GM12878 (cell line): ENCODE measurements at regions not wholly inside any gene's neighbourhood (a gene's known extent, or its start where the extent isn't known, plus 50 kb on each side); places are given as distances from the start of the nearest gene placed in this dataset.

Source experiments
- ATAC-seq: fragments of 200-7000 bp; cut with Tn5 transposase; 3 replicates; pipeline ENCODE4 v1.9.1; 2020; ENCODE audit warnings: mild to moderate bottlenecking, moderate library complexity
- BruUV-seq: library from RNA; stranded (reverse); fragments of 400-500 nt; replicated peaks from 2 replicates; lab custom pipeline; 2021; lab: Mats Ljungman, UMichigan
- CTCF ChIA-PET: fragments of 300-600 bp; sonication (Branson Sonifier 250); formaldehyde crosslinking; extraction: SDS; loops from one replicate; lab custom pipeline; 2021; ENCODE audit warnings: inconsistent platforms; lab: Yijun Ruan, JAX
- POLR2A ChIA-PET: fragments of 350-600 bp; formaldehyde crosslinking; extraction: SDS; loops from one replicate; lab custom pipeline; 2021; ENCODE audit warnings: inconsistent platforms; lab: Charles Lee
- RAD21 ChIA-PET: fragments of 300-600 bp; sonication (Branson Sonifier 250); formaldehyde crosslinking; loops from one replicate; lab custom pipeline; 2023; ENCODE audit warnings: antibody characterized with exemption; ENCODE audit not compliant: unreplicated experiment; lab: Charles Lee
- SMC1A ChIA-PET: fragments of 300-600 bp; sonication (Branson Sonifier 250); formaldehyde crosslinking; loops from one replicate; lab custom pipeline; 2023; ENCODE audit not compliant: unreplicated experiment, uncharacterized antibody; lab: Charles Lee
- DNase-seq: peaks from one replicate; pipeline ENCODE4 v3.0.0-alpha.2; 2011; ENCODE audit warnings: low read depth, low spot score
- FAIRE-seq: peaks from 3 replicates; lab custom pipeline; 2011; peaks lifted over from hg19 to GRCh38; lab: Jason Lieb, UNC
- H2AFZ ChIP-seq: 2 replicates; pipeline ENCODE4 v1.6.0; 2011; ENCODE audit warnings: low read depth, low read length, control low read depth; ENCODE audit not compliant: control insufficient read depth
- H3K27ac ChIP-seq: 2 replicates; pipeline ENCODE4 v1.5.1; 2011; ENCODE audit warnings: control low read depth; ENCODE audit not compliant: control insufficient read depth, insufficient read depth
- H3K27me3 ChIP-seq, 2 experiments: replicated peaks in 1 of 2; 2 replicates each; pipeline versions ENCODE4 v1.6.0 to v1.6.1; 2011; ENCODE audit warnings: low read length in 1 of 2; ENCODE audit not compliant: control insufficient read depth in 2 of 2, insufficient read depth in 2 of 2
- H3K36me3 ChIP-seq, 2 experiments: 2 replicates each; pipeline ENCODE4 v1.5.1; 2011; ENCODE audit warnings: low read length in 1 of 2; ENCODE audit not compliant: control insufficient read depth in 2 of 2, insufficient read depth in 2 of 2
- H3K4me1 ChIP-seq: 2 replicates; pipeline ENCODE4 v1.6.1; 2011; ENCODE audit warnings: mild to moderate bottlenecking, low read length, moderate library complexity, mixed read lengths; ENCODE audit not compliant: control insufficient read depth, insufficient read depth
- H3K4me2 ChIP-seq: 2 replicates; pipeline ENCODE4 v1.6.0; 2011; ENCODE audit warnings: control low read depth; ENCODE audit not compliant: control insufficient read depth, insufficient read depth
- H3K4me3 ChIP-seq: fragments of 200-600 bp; sonication (generic); 2 replicates; pipeline ENCODE4 v1.5.1; 2016
- H3K79me2 ChIP-seq: 2 replicates; pipeline ENCODE4 v1.6.0; 2011; ENCODE audit warnings: low read length; ENCODE audit not compliant: control insufficient read depth, insufficient read depth
- H3K9ac ChIP-seq: 2 replicates; pipeline ENCODE4 v1.8.0; 2011; ENCODE audit warnings: low read length, control low read depth, mixed read lengths; ENCODE audit not compliant: control insufficient read depth, insufficient read depth
- H3K9me3 ChIP-seq: replicated peaks from 3 replicates; pipeline ENCODE4 v1.5.1; 2011; ENCODE audit warnings: mild to moderate bottlenecking, low read length; ENCODE audit not compliant: control insufficient read depth, insufficient read depth
- H4K20me1 ChIP-seq: 2 replicates; pipeline ENCODE4 v1.6.0; 2011; ENCODE audit not compliant: control insufficient read depth, insufficient read depth
- BCL11A ChIP-seq: IDR thresholded peaks from 2 replicates; pipeline ENCODE4 v1.6.1; 2011; ENCODE audit warnings: low read depth, low read length
- BCL3 ChIP-seq: IDR thresholded peaks from 2 replicates; pipeline ENCODE4 v1.6.1; 2011; ENCODE audit warnings: borderline replicate concordance, low read depth, mild to moderate bottlenecking, moderate library complexity, low read length; ENCODE audit not compliant: insufficient read depth, poor library complexity, severe bottlenecking
- BCLAF1 ChIP-seq: fragments of 450-650 bp; IDR thresholded peaks from 2 replicates; pipeline ENCODE4 v1.6.1; 2017; ENCODE audit warnings: antibody characterized with exemption, mild to moderate bottlenecking, moderate library complexity
- CHD4 ChIP-seq: fragments of 200-600 bp; sonication (generic); IDR thresholded peaks from 2 replicates; pipeline ENCODE4 v1.6.1; 2016; ENCODE audit warnings: mild to moderate bottlenecking
- CREB1 ChIP-seq: IDR thresholded peaks from 2 replicates; pipeline ENCODE4 v1.6.1; 2012; ENCODE audit warnings: low read depth, mild to moderate bottlenecking, inconsistent platforms
- KLF5 ChIP-seq: fragments of 450-650 bp; IDR thresholded peaks from 2 replicates; pipeline ENCODE4 v1.6.1; 2014; ENCODE audit warnings: mild to moderate bottlenecking; ENCODE audit not compliant: partially characterized antibody
- PAX5 ChIP-seq: IDR thresholded peaks from 2 replicates; pipeline ENCODE4 v1.6.1; 2011; ENCODE audit warnings: low read depth, low read length, borderline replicate concordance
- RAD21 ChIP-seq: IDR thresholded peaks from 2 replicates; pipeline ENCODE4 v1.6.1; 2011; ENCODE audit warnings: mild to moderate bottlenecking, low read depth, low read length, moderate library complexity; ENCODE audit not compliant: insufficient read depth
- RUNX3 ChIP-seq: IDR thresholded peaks from 2 replicates; pipeline ENCODE4 v1.6.1; 2012; ENCODE audit warnings: low read length, inconsistent platforms
- TAF1 ChIP-seq: IDR thresholded peaks from 2 replicates; pipeline ENCODE4 v1.6.1; 2011; ENCODE audit warnings: mild to moderate bottlenecking, low read depth, low read length, borderline replicate concordance
- ZBED1 ChIP-seq: IDR thresholded peaks from 2 replicates; pipeline ENCODE4 v1.6.1; 2016; ENCODE audit warnings: borderline replicate concordance
- ZNF384 ChIP-seq: IDR thresholded peaks from 2 replicates; pipeline ENCODE4 v1.6.1; 2012; ENCODE audit warnings: low read depth, mild to moderate bottlenecking, low read length, improper control_type of control experiment, borderline replicate concordance
- WGBS: methylation state at CpG from one replicate; pipeline ENCODE4 v1.1.6; 2016; ENCODE audit warnings: low lambda C conversion rate; ENCODE audit not compliant: insufficient replicate concordance, insufficient coverage; ENCODE audit errors: missing lambda C conversion rate; 5-methylcytosine and 5-hydroxymethylcytosine counted together
- in situ Hi-C: fragments of 300-500 bp; cut with MboI; formaldehyde crosslinking; loops from 9 replicates; pipeline ENCODE4 v1.14.3; 2018; ENCODE audit warnings: mixed read lengths
- intact Hi-C: fragments of 100-400 bp; cut with micrococcal nuclease; formaldehyde crosslinking; loops from one replicate; pipeline ENCODE4 v1.14.2; 2022; ENCODE audit not compliant: unreplicated experiment

- Histone ChIP-seq H3K36me3 (no peaks in the 10 kb centered on the region), H3K27me3 (no peaks in the 10 kb centered on the region), H3K27ac (no peak overlapping the region), H2AFZ (no peak overlapping the region), H3K9me3 (no peaks in the 10 kb centered on the region), H4K20me1 (no peaks in the 10 kb centered on the region), H3K4me1 (no peaks in the 10 kb centered on the region), H3K4me3 (no peak overlapping the region), H3K4me2 (no peak overlapping the region), H3K9ac (no peak overlapping the region), H3K79me2 (no peaks in the 10 kb centered on the region)
- FAIRE-seq, result no peak
- RAD21 ChIA-PET, result no interaction called here
- CTCF ChIA-PET, result no interaction called here
- SMC1A ChIA-PET, result interaction anchor here (0.9 kb wide), 1 partner anchor 9 kb away, joined by 3 read pairs; no protein-coding TSS in a partner anchor
- in situ Hi-C loops, result no loop called here
- ATAC-seq, result no peak
- no TSS peak for BruUV-seq
- TF ChIP-seq PAX5, result no peak
- POLR2A ChIA-PET, result no interaction called here
- WGBS, result 88% methylated on average over 1 of the region's 1 CpG
- DNase-seq, result no peak
- intact Hi-C loops, result no loop called here
These were observed 439.2 kb downstream of the DNAH5 start for GRCh38 chr5:13505326-13505725.

GRCh38 chr5:13503017-13503416, 441.5 kb downstream of the DNAH5 start:
- no peak for DNase-seq
- Histone ChIP-seq H3K9ac (no peak overlapping the region), H3K4me2 (no peak overlapping the region), H3K9me3 (no peaks in the 10 kb centered on the region), H3K27ac (no peak overlapping the region), H3K79me2 (no peaks in the 10 kb centered on the region), H3K4me1 (no peaks in the 10 kb centered on the region), H4K20me1 (no peaks in the 10 kb centered on the region), H2AFZ (no peak overlapping the region), H3K36me3 (no peaks in the 10 kb centered on the region), H3K27me3 (no peaks in the 10 kb centered on the region), H3K4me3 (no peak overlapping the region)
- no TSS peak for BruUV-seq
- CTCF ChIA-PET, result no interaction called here
- in situ Hi-C loops, result no loop called here
- SMC1A ChIA-PET, result interaction anchor here (1.1 kb wide), 1 partner anchor 146 kb away, joined by 3 read pairs; no protein-coding TSS in a partner anchor
- no peak for FAIRE-seq
- RAD21 ChIA-PET, result no interaction called here
- TF ChIP-seq TAF1, result no peak
- TF ChIP-seq RAD21, result no peak
- TF ChIP-seq BCL11A, result no peak
- TF ChIP-seq ZBED1, result no peak
- TF ChIP-seq RUNX3, result no peak
- TF ChIP-seq ZNF384, result no peak
- no peak for TF ChIP-seq BCLAF1
- TF ChIP-seq CREB1, result no peak
- TF ChIP-seq KLF5, result no peak
- TF ChIP-seq CHD4, result no peak
- no peak for TF ChIP-seq BCL3
- no peak for ATAC-seq
- POLR2A ChIA-PET, result no interaction called here
- WGBS, result 0% methylated on average over 2 of the region's 2 CpGs
- intact Hi-C loops, result no loop called here
